Brain microvascular endothelial cell (primary cell): ENCODE measurements at regions not wholly inside any gene's neighbourhood (a gene's known extent, or its start where the extent isn't known, plus 50 kb on each side); places are given as distances from the start of the nearest gene placed in this dataset.
A peak's percentile ranks its signal among the peaks of the same experiment; 100 is the strongest.

ENCODE experiments used
- DNase-seq: peaks from one replicate; pipeline ENCODE4 v3.0.0-alpha.2; 2020
- H3K27ac ChIP-seq: fragments of 250-450 bp; sonication (Bioruptor Pico); 2 replicates; pipeline ENCODE4 v1.5.1; 2020; ENCODE audit warnings: mild to moderate bottlenecking, moderate library complexity
- H3K27me3 ChIP-seq: fragments of 250-450 bp; sonication (Bioruptor Pico); replicated peaks from 2 replicates; pipeline ENCODE4 v1.5.1; 2020; ENCODE audit warnings: mild to moderate bottlenecking
- H3K36me3 ChIP-seq: fragments of 250-450 bp; sonication (Bioruptor Pico); replicated peaks from 2 replicates; pipeline ENCODE4 v1.5.1; 2020; ENCODE audit warnings: mild to moderate bottlenecking
- H3K4me3 ChIP-seq: 2 replicates; pipeline ENCODE4 v1.5.1; 2011; ENCODE audit warnings: low read depth, mild to moderate bottlenecking, control low read depth, low read length, moderate library complexity
- in situ Hi-C: cut with HindIII; loops from 2 replicates; pipeline ENCODE4 v1.10.0; 2017; ENCODE audit warnings: low sequenced_read_pairs, low pct_ligation_motif_present
- TF ChIP-seq, protein P1 (sequence below): IDR thresholded peaks from 2 replicates; pipeline ENCODE4 v1.5.1; 2011; ENCODE audit warnings: low read depth, mild to moderate bottlenecking, moderate library complexity, low read length, control low read depth, inconsistent platforms; ENCODE audit errors: missing control alignments

DNA sequence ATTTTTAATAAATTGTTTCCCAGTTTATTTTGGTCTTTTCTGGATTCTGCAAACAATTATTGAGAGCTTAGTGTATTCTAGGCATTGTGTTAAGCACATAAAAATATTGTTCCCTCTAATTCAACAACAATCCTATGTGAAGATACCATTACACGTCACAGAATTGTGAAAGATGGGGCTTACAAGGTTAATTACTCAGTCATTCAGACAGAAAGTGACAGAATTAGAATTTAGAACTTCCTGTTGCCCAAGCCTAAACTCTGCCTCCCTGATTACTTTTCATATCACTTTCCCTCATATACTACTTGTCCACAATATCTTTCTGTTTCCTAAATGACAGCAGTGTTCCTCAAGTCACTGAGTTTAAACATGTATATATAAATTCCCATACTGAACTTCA, 186.7 kb upstream of the VEGFC start:
- DNase-seq, result no peak
- H3K4me3 ChIP-seq, result no peak overlapping the region
- no peak overlapping the region for H3K27ac ChIP-seq
- TF ChIP-seq, protein P1, sequence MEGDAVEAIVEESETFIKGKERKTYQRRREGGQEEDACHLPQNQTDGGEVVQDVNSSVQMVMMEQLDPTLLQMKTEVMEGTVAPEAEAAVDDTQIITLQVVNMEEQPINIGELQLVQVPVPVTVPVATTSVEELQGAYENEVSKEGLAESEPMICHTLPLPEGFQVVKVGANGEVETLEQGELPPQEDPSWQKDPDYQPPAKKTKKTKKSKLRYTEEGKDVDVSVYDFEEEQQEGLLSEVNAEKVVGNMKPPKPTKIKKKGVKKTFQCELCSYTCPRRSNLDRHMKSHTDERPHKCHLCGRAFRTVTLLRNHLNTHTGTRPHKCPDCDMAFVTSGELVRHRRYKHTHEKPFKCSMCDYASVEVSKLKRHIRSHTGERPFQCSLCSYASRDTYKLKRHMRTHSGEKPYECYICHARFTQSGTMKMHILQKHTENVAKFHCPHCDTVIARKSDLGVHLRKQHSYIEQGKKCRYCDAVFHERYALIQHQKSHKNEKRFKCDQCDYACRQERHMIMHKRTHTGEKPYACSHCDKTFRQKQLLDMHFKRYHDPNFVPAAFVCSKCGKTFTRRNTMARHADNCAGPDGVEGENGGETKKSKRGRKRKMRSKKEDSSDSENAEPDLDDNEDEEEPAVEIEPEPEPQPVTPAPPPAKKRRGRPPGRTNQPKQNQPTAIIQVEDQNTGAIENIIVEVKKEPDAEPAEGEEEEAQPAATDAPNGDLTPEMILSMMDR, result no peak
- H3K27me3 ChIP-seq, result no peaks in the 10 kb centered on the region
- H3K36me3 ChIP-seq, result no peaks in the 10 kb centered on the region
- in situ Hi-C loops, result no loop called here

- Histone ChIP-seq H3K27me3 (no peaks in the 10 kb centered on the region), H3K27ac (no peak overlapping the region), H3K36me3 (no peaks in the 10 kb centered on the region), H3K4me3 (no peak overlapping the region)
- no peak for DNase-seq
- TF ChIP-seq, protein P1, result no peak
- in situ Hi-C loops, result no loop called here
Observed at GRCh38 chr4:176981074-176981473, 188.4 kb upstream of the VEGFC start.

DNA sequence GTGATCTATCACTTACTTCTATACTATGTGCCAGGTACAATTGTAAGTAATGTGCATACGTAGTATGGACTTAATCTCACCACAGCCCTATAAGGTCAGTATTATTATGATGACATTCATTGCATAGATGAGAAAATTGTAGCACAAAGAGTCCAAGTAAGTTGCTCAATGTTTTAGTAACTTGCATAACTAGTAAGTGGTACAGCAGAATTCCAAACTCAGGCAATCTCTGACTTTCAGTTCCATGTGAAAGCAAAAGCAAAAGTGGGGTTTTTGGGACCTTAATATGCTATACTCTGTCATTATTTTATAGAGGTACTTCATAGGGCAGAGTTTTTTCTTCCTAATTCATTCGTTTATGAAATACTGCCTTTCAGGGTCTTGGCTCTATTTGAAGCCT, 188.8 kb upstream of the VEGFC start:
- no peak for DNase-seq
- in situ Hi-C loops, result no loop called here
- H3K36me3 ChIP-seq, result no peaks in the 10 kb centered on the region
- no peak overlapping the region for H3K27ac ChIP-seq
- TF ChIP-seq, protein P1, result no peak
- H3K27me3 ChIP-seq, result no peaks in the 10 kb centered on the region
- no peak overlapping the region for H3K4me3 ChIP-seq

DNA sequence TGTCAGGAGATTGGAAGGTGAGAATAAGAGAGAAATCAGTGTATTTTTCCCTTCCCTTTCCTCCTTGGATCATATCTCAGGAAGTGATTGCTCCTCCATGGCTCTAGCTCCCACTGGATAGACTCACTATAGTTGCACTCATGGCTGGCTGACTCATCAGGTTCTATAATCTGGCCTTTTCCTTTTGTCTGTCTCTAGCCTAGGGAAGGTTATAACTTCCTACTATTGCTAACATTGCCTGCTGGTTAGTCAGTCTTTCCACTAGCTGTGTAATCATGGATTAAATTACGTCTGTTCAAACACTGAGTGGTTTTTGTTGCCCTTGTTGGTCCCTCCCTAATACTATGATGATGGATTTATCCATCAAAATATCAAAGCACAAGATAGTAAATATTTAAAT, 195.5 kb upstream of the VEGFC start:
- in situ Hi-C loops, result no loop called here
- peak overlapping the region; percentile 81 for H3K27ac ChIP-seq
- H3K27me3 ChIP-seq, result no peaks in the 10 kb centered on the region
- peak; percentile 93 for DNase-seq
- no peaks in the 10 kb centered on the region for H3K36me3 ChIP-seq
- no peak overlapping the region for H3K4me3 ChIP-seq
- TF ChIP-seq, protein P1, result no peak

DNA sequence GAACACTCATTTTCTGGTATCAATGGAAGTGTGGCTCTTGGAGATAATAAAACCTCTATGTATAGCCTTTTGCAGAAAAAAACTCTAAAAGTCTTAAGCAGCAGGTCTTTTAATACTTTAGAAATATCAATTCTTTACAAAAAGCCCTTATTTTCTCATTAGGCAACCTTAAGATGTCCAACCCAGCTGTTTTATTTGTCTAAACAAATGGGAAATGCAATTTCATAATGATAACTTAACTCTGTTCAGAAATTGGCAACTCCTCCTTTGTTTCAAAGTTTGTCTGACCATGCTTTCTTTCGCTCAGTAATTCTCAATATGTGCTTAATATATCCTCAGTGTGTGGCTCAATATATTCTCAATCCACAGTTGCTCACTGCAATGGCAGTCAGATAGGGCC, 196.5 kb upstream of the VEGFC start:
- in situ Hi-C loops, result no loop called here
- Histone ChIP-seq H3K27ac (no peak overlapping the region), H3K4me3 (no peak overlapping the region)

More for the DNA sequence above, 196.5 kb upstream of the VEGFC start:
- no peak for DNase-seq
- Histone ChIP-seq H3K36me3 (no peaks in the 10 kb centered on the region), H3K27me3 (no peaks in the 10 kb centered on the region)
- TF ChIP-seq, protein P1, result no peak
